RWPE2 (cell line): ENCODE measurements at regions not wholly inside any gene's neighbourhood (a gene's known extent, or its start where the extent isn't known, plus 50 kb on each side); places are given as distances from the start of the nearest gene placed in this dataset.

Source experiments
- ATAC-seq: fragments of 200-7000 bp; cut with Tn5 transposase; 3 replicates; pipeline ENCODE4 v1.9.1; 2021; ENCODE audit warnings: low read depth
- DNase-seq: peaks from one replicate; pipeline ENCODE4 v3.0.0-alpha.2; 2020; ENCODE audit warnings: low spot score
- H3K27ac ChIP-seq: fragments of 450-650 bp; 2 replicates; pipeline ENCODE4 v1.5.1; 2017; ENCODE audit warnings: mild to moderate bottlenecking; ENCODE audit not compliant: poor library complexity, severe bottlenecking
- H3K27me3 ChIP-seq: fragments of 250-450 bp; sonication (Bioruptor Pico); 2 replicates; pipeline ENCODE4 v1.5.1; 2021; ENCODE audit warnings: mild to moderate bottlenecking, moderate library complexity; ENCODE audit not compliant: insufficient read depth, poor library complexity, severe bottlenecking
- H3K36me3 ChIP-seq: fragments of 250-450 bp; sonication (Bioruptor Pico); 2 replicates; pipeline ENCODE4 v1.5.1; 2020; ENCODE audit warnings: low read depth, mild to moderate bottlenecking, moderate library complexity
- H3K4me1 ChIP-seq: fragments of 250-450 bp; sonication (Bioruptor Pico); 2 replicates; pipeline ENCODE4 v1.5.1; 2021; ENCODE audit warnings: mild to moderate bottlenecking, moderate library complexity; ENCODE audit not compliant: insufficient read depth, poor library complexity, severe bottlenecking
- H3K4me3 ChIP-seq: fragments of 250-450 bp; sonication (Bioruptor Pico); 2 replicates; pipeline ENCODE4 v1.5.1; 2021; ENCODE audit warnings: mild to moderate bottlenecking, moderate library complexity; ENCODE audit not compliant: severe bottlenecking
- H3K9me3 ChIP-seq: fragments of 250-450 bp; sonication (Bioruptor Pico); 2 replicates; pipeline ENCODE4 v1.5.1; 2021; ENCODE audit warnings: mild to moderate bottlenecking, moderate library complexity; ENCODE audit not compliant: severe bottlenecking
- CTCF ChIP-seq: fragments of 450-650 bp; IDR thresholded peaks from one replicate; pipeline ENCODE4 v1.5.1; 2017; ENCODE audit warnings: mild to moderate bottlenecking, moderate library complexity; ENCODE audit not compliant: poor library complexity, severe bottlenecking

GRCh38 chr3:118842147-118842863 lies 192.3 kb downstream of the IGSF11 start:
- no peak for ATAC-seq
- no peak for TF ChIP-seq CTCF
- Histone ChIP-seq H3K27ac (no peak overlapping the region), H3K27me3 (no peaks in the 10 kb centered on the region), H3K4me3 (no peak overlapping the region), H3K4me1 (no peaks in the 10 kb centered on the region), H3K36me3 (no peaks in the 10 kb centered on the region), H3K9me3 (no peaks in the 10 kb centered on the region)
- no peak for DNase-seq

- Histone ChIP-seq H3K36me3 (no peaks in the 10 kb centered on the region), H3K27me3 (no peaks in the 10 kb centered on the region), H3K27ac (no peak overlapping the region), H3K4me1 (no peaks in the 10 kb centered on the region), H3K9me3 (no peaks in the 10 kb centered on the region), H3K4me3 (no peak overlapping the region)
- ATAC-seq (no peak), DNase-seq (no peak)
- no peak for TF ChIP-seq CTCF
Measured at GRCh38 chr3:118846176-118846575, 188.5 kb downstream of the IGSF11 start.
